ENCODE measurements at regions not wholly inside any gene's neighbourhood (a gene's known extent, or its start where the extent isn't known, plus 50 kb on each side); places are given as distances from the start of the nearest gene placed in this dataset.
"Not testable (repeated sequence)": the region's sequence is repeated elsewhere in the genome, so short reads cannot be mapped to it uniquely, and the experiment has no call there.

GRCh38 chr1:83476518-83476917 is 522.4 kb downstream of the TTLL7 start:
- TF ChIP-seq, protein P1, sequence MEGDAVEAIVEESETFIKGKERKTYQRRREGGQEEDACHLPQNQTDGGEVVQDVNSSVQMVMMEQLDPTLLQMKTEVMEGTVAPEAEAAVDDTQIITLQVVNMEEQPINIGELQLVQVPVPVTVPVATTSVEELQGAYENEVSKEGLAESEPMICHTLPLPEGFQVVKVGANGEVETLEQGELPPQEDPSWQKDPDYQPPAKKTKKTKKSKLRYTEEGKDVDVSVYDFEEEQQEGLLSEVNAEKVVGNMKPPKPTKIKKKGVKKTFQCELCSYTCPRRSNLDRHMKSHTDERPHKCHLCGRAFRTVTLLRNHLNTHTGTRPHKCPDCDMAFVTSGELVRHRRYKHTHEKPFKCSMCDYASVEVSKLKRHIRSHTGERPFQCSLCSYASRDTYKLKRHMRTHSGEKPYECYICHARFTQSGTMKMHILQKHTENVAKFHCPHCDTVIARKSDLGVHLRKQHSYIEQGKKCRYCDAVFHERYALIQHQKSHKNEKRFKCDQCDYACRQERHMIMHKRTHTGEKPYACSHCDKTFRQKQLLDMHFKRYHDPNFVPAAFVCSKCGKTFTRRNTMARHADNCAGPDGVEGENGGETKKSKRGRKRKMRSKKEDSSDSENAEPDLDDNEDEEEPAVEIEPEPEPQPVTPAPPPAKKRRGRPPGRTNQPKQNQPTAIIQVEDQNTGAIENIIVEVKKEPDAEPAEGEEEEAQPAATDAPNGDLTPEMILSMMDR (IDR thresholded peaks at IDR 0.05) = not testable (repeated sequence)
- TF ChIP-seq POLR2A (IDR thresholded peaks at IDR 0.05) = not testable (repeated sequence)

Data from right lobe of liver (tissue), 4 donors.